ENCODE measurements at regions not wholly inside any gene's neighbourhood (a gene's known extent, or its start where the extent isn't known, plus 50 kb on each side); places are given as distances from the start of the nearest gene placed in this dataset.

GRCh38 chr1:194045416-194045815, 859.0 kb upstream of the B3GALT2 start:
- H3K36me3 ChIP-seq (ENCODE audit: insufficient read depth, low read length): no peaks in the 10 kb centered on the region
- H3K4me2 ChIP-seq (ENCODE audit: low read length): no peak overlapping the region
- H3K4me3 ChIP-seq (ENCODE audit: low read depth, low read length, poor library complexity, severe bottlenecking): no peak overlapping the region
- H4K20me1 ChIP-seq (ENCODE audit: insufficient read depth, low read length): no peaks in the 10 kb centered on the region
- H3F3A ChIP-seq (ENCODE audit: insufficient read depth, low read length): no peaks in the 10 kb centered on the region
- H3K4me1 ChIP-seq (ENCODE audit: insufficient read depth, low read length, severe bottlenecking): peaks cover 14% of the 10 kb centered on the region
- no peaks in the 10 kb centered on the region for H3K79me2 ChIP-seq (ENCODE audit: insufficient read depth, low read length)
- TF ChIP-seq, protein P1, sequence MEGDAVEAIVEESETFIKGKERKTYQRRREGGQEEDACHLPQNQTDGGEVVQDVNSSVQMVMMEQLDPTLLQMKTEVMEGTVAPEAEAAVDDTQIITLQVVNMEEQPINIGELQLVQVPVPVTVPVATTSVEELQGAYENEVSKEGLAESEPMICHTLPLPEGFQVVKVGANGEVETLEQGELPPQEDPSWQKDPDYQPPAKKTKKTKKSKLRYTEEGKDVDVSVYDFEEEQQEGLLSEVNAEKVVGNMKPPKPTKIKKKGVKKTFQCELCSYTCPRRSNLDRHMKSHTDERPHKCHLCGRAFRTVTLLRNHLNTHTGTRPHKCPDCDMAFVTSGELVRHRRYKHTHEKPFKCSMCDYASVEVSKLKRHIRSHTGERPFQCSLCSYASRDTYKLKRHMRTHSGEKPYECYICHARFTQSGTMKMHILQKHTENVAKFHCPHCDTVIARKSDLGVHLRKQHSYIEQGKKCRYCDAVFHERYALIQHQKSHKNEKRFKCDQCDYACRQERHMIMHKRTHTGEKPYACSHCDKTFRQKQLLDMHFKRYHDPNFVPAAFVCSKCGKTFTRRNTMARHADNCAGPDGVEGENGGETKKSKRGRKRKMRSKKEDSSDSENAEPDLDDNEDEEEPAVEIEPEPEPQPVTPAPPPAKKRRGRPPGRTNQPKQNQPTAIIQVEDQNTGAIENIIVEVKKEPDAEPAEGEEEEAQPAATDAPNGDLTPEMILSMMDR (IDR thresholded peaks at IDR 0.05; ENCODE audit: low read length): no peak
- TF ChIP-seq EZH2 (IDR thresholded peaks at IDR 0.05; ENCODE audit: borderline replicate concordance, low read length): no peak
- H3K9ac ChIP-seq (ENCODE audit: low read length): no peak overlapping the region
- H3K27me3 ChIP-seq (ENCODE audit: insufficient read depth, low read length): no peaks in the 10 kb centered on the region
- H3K9me3 ChIP-seq (ENCODE audit: low read length): no peaks in the 10 kb centered on the region
- H3K9me2 ChIP-seq (ENCODE audit: low read depth, low read length): no peaks in the 10 kb centered on the region
- no peak overlapping the region for H3K27ac ChIP-seq (ENCODE audit: low read depth, low read length, poor library complexity, severe bottlenecking)
- H2AFZ ChIP-seq (ENCODE audit: low read length): no peak overlapping the region

GRCh38 chr1:194044892-194045291, 858.5 kb upstream of the B3GALT2 start:
- no peaks in the 10 kb centered on the region for H3F3A ChIP-seq (ENCODE audit: insufficient read depth, low read length)
- H3K9ac ChIP-seq (ENCODE audit: low read length): no peak overlapping the region
- no peak overlapping the region for H3K27ac ChIP-seq (ENCODE audit: low read depth, low read length, poor library complexity, severe bottlenecking)
- no peak overlapping the region for H3K4me3 ChIP-seq (ENCODE audit: low read depth, low read length, poor library complexity, severe bottlenecking)
- no peaks in the 10 kb centered on the region for H3K79me2 ChIP-seq (ENCODE audit: insufficient read depth, low read length)
- no peak overlapping the region for H2AFZ ChIP-seq (ENCODE audit: low read length)
- H3K9me2 ChIP-seq (ENCODE audit: low read depth, low read length): no peaks in the 10 kb centered on the region
- no peak overlapping the region for H3K4me2 ChIP-seq (ENCODE audit: low read length)
- H3K36me3 ChIP-seq (ENCODE audit: insufficient read depth, low read length): no peaks in the 10 kb centered on the region
- no peaks in the 10 kb centered on the region for H3K27me3 ChIP-seq (ENCODE audit: insufficient read depth, low read length)
- H3K4me1 ChIP-seq (ENCODE audit: insufficient read depth, low read length, severe bottlenecking): peaks cover 13% of the 10 kb centered on the region
- TF ChIP-seq EZH2 (IDR thresholded peaks at IDR 0.05; ENCODE audit: borderline replicate concordance, low read length): no peak
- TF ChIP-seq, protein P1 (IDR thresholded peaks at IDR 0.05; ENCODE audit: low read length): peak; percentile 41; the same call in 1 of the 2 replicates
- no peaks in the 10 kb centered on the region for H3K9me3 ChIP-seq (ENCODE audit: low read length)
- H4K20me1 ChIP-seq (ENCODE audit: insufficient read depth, low read length): no peaks in the 10 kb centered on the region

- no peaks in the 10 kb centered on the region for H3K9me2 ChIP-seq (ENCODE audit: low read depth, low read length)
- H2AFZ ChIP-seq (ENCODE audit: low read length): no peak overlapping the region; the same call in 1 of the 2 replicates
- no peak overlapping the region for H3K4me2 ChIP-seq (ENCODE audit: low read length)
- peaks cover 10% of the 10 kb centered on the region for H3K4me1 ChIP-seq (ENCODE audit: insufficient read depth, low read length, severe bottlenecking)
- H3F3A ChIP-seq (ENCODE audit: insufficient read depth, low read length): no peaks in the 10 kb centered on the region
- TF ChIP-seq, protein P1 (IDR thresholded peaks at IDR 0.05; ENCODE audit: low read length): no peak
- TF ChIP-seq EZH2 (IDR thresholded peaks at IDR 0.05; ENCODE audit: borderline replicate concordance, low read length): no peak
- no peak overlapping the region for H3K4me3 ChIP-seq (ENCODE audit: low read depth, low read length, poor library complexity, severe bottlenecking)
- no peaks in the 10 kb centered on the region for H3K27me3 ChIP-seq (ENCODE audit: insufficient read depth, low read length)
- H3K9me3 ChIP-seq (ENCODE audit: low read length): no peaks in the 10 kb centered on the region
- H3K79me2 ChIP-seq (ENCODE audit: insufficient read depth, low read length): no peaks in the 10 kb centered on the region
- no peaks in the 10 kb centered on the region for H3K36me3 ChIP-seq (ENCODE audit: insufficient read depth, low read length)
- no peak overlapping the region for H3K27ac ChIP-seq (ENCODE audit: low read depth, low read length, poor library complexity, severe bottlenecking)
- no peak overlapping the region for H3K9ac ChIP-seq (ENCODE audit: low read length)
- H4K20me1 ChIP-seq (ENCODE audit: insufficient read depth, low read length): no peaks in the 10 kb centered on the region
These were observed 857.8 kb upstream of the B3GALT2 start for GRCh38 chr1:194043984-194044755.
